ENCODE measurements at regions not wholly inside any gene's neighbourhood (a gene's known extent, or its start where the extent isn't known, plus 50 kb on each side); places are given as distances from the start of the nearest gene placed in this dataset.

DNA sequence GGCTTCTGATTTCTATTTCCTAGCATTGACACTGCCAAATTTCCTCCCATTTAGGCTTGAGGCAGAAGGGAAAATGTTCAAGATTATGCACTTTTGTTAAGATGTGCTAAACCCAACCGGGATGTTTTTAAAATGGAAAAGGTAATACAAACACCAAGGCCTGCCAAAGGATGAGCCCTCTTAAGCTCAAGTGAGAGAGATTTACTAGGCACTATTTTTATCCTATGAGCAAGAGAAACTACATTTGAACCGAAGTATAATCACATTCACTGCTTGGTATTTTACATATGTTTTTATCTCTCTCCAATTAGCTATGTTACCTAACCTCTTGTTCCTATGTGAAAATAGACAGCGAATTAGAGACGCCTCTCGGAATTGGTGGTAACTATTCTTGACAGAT, 295.8 kb downstream of the GABRB3 start:
- no peak for DNase-seq

DNA sequence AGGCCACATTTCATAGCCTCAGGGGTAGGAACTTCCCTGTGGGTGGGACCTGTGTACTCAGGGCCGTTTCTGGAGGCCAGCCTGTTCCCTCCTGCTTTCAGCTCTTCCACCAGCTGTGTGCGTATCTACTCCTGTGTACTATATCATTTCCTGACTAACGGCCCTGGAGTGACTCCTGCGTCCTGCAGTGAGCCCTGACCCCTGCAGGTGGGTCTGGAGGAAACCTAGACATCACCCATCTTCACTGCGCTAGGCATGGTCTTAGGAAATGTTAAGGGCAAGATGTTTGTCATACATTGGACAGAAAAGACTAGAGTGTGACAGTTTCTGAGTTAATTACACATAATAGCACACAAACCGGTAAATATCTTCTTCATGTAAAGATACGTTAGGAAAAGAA, 297.3 kb downstream of the GABRB3 start:
- no peak for DNase-seq

DNA sequence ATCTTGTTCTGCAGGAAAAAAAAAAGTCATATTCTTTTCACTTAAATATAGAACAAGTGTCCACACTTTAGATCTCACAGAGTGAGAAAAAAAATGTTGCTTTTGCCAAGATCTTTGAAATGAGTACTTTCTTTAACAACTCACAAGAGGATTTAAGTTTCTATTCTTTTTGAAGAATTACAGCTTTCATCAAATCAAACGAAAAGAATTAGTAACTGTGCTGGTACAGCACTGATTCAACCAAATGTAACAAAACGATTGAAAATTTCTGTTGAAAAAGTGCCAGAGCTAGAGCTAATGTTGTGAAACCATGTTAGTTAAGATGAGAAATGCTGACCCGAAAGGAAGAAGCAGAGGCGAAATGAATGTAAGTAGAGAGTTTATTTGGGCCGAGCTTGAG, 300.2 kb downstream of the GABRB3 start:
- no peak for DNase-seq

DNA sequence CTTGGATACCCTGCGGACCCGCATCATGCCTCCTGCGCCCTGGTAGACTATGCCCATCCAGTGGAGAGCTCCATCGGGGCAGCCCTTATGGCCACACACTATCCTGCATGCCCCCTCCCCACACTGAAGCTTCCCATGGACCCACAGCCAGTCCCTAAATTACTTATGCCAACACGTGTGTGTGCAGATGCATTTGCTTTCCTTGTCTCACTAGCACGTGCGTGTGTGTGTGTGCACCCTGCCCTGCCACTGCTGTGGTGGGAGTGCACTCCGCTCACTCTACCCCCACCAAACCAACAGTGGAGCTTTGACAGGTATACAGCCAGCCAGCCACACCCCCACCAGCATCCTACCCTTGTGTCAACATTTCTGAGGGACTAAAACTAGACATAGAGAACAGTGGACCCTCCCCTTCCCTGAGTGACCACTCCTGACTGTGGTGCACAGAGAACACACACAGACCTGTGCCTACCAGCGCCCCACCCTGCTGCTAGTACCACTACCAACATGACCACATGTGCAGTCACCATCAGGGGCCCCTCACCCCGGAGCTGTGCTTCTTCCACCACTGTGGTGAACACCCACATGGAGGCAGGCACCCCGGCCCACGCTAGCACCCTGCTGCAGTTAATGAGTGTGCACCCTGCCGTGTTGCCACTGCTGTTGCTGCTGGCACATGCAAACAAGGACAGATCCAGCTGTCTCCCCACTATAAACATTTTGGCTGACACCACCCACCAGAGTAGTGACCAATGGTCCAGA, 310.8 kb downstream of the GABRB3 start:
- DNase-seq = no peak

DNA sequence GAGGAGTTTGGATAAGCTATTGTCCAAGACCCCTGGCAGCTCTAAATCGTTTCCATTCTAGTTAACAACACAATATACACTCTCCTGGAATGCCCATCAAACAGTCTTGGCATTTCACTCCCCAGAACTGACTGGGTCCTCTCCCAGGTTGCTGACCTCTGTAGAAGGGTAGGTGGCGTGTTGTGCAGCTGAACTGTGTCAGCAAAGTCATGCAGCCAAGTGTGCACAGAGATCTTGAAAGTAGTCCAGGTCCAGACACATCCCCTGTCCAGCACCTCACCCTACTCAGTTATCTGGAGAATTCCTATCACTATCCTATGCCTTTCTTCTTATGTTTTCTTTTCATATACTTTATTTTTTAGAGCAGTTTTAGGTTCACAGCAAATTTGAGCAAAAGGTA, 312.7 kb downstream of the GABRB3 start:
- DNase-seq = no peak

DNA sequence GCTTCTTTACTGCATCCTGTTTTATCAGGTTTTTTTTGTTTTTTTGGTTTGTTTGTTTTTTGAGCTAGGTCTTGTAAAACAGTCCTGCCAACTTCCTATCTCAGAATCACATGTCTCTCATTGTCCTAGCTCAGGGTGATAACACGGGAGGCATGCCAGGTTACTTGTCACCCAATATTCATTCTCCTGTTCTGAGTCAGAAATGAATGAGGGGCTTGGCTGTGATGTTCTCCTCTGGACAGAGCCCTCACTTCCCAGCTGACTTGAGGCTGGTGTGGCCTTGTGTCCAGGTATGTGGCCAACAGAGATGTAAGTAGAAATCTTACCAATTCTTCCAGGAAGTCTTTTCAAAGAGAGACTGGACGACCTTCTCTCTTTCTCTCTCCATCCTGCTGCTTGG, 317.0 kb downstream of the GABRB3 start:
- no peak for DNase-seq

DNA sequence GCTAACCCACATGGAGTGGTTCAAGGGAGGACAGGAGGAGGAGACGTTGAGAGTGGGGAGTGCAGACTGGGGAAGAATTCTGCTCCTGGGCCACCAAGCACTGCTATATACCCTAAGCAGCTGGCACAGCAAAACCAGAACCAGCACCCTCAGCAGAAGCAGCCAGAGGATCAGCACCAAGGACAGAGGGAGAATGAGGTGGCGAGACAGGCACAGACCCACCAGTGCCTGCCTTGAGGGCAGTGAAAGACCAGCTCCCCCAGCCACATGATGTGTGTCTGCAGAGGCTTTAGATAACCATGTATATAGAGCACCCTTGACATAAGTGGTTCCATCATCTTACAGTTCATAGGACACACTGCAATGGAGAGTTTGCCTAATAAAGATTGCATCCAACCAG, 319.0 kb downstream of the GABRB3 start:
- no peak for DNase-seq

DNA sequence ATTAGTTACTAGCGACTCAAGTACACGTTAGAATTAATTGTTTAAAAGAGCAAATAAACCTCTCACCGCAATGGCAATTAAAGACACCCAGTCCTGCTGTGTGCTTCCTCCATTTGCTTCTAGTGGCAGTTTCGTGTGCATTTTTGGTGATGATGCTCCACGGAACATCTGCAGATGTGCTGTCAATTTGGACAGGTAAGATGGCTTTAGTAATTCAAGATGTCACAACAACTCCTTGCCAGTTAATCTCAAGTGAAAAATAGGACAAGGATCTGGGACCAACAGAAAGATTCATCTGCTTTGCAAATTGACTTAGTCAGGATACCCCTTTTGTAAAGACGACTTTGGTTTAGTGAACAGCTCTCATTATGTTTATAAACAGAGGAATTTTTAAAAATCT, 320.9 kb downstream of the GABRB3 start:
- no peak for DNase-seq

DNA sequence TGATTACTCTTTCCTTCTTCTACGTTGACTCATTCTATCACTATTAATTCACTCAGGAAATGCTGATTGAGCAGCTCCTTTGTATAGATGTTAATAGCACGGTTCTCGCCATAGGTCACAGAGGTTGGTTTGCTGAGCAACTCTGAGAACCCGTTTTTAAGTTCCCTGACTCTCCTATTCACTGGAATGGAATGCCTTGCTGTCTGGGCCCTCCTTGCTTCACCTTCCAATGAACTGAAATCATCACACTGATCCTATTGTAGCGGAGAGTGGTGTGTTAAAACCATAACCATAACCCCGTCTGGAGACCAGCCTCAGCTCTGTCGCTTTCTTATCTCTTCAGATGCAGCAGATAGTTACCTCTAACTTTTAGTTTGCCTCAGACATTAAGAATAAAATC, 323.6 kb downstream of the GABRB3 start:
- no peak for DNase-seq

DNA sequence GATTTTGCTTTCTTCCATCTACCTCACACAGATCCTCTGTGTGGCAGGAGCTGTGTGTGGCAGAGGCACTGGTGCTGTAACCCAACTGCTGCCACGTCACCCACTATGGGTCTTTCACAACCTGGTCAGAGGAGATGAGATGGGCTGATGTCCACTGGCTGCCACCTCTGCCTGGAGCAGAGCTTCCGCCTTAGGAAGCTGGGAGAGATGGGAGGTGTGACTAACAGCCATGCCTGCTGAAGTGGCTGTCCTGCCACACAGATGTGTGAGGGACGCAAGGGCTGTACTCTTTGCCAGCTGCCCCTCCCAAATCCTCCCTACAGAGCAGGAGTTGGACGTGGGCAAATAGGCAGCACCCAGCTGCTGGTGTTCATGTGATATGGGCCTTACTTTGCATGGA, 329.5 kb downstream of the GABRB3 start:
- DNase-seq = no peak

DNA sequence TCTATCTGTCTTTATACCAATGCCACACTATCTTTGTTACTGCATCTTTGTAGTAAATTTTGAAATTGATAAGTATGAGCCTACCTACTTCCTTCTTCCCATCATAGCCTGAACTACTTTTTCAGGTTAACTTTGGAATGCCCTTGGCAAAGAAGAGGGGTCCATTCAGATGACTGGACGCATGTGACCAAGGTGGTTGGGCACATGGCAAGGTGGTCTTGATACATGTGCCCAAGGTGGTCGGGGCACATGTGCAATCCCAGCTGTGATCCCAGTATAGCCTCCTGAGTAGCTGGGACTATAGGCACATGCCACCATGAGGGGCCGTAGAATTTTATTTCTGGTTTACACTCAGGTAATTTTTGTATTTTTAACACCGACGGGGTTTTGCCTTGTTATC, 330.2 kb downstream of the GABRB3 start:
- DNase-seq = no peak

DNA sequence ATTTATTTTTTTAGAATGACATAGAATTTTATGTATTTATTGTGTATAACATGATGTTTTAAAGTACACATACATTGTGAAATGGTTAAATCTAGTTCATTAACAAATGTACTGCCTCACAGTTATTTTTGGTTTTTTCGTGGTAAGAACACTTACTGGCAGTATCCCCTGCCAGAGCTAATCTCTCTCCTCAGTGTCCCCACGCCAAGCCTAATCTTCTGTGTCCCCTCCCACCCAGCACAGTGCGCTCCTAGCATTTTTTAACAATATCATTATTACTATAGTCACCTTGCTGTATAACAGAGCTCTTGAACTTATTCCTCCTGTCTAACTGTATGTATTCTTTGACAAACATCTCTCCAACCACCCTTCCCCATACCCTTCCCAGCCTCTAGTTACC, 333.2 kb downstream of the GABRB3 start:
- no peak for DNase-seq

DNA sequence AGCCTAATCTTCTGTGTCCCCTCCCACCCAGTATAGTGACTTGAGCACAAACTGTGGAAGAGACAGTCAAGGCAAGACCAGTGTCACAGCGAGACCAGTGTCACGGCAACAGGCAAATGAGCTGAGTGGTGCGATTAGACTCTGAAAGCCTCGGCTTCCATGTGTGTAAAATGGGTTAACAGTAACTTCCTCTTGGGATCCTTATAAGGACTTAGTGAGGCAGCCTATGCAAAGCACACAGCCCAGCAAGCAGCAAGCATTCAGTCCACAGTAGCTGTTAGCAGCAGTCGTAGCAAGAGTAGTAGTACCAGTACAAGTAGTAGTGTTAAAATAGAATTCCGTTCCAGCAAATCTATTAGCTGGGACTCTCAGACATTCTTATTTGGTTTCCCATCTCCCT, 334.1 kb downstream of the GABRB3 start:
- no peak for DNase-seq

DNA sequence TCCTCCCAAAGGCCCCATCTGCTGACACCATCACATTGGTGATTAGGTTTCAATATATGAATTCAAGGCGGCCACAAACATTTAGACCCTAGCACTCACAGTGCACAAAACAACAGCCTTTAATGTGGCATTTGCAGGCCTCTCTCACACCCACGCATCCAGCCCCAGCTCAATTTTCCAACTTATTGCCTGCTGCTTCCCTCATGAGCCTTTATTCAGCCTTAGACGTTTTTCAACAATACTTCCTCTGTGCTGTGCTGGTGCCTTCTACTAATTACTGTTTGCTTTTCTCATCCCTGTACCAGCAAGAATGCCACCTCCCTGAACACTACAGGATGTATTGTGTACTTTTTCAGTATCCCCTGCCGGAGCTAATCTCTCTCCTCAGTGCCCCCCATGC, 334.6 kb downstream of the GABRB3 start:
- DNase-seq = no peak

DNA sequence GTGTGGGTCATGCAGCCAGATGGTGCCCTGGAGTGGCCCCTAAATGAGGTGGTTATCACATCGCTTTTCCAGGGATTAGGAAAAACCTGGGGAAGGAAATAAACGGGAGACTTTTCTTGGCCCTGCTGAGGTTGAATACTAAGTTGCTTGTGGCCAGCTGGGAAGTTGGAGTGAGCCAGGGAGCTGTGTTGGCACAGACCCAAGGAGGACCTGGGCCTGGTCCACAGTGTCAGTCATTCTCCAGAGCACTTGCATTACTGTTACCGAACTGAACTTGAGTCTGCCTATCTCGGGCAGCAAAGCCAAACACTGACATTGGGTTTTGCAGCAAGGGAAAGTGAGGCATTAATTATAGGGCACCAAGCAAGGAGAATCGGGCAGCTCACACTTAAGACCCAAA, 339.0 kb downstream of the GABRB3 start:
- no peak for DNase-seq

DNA sequence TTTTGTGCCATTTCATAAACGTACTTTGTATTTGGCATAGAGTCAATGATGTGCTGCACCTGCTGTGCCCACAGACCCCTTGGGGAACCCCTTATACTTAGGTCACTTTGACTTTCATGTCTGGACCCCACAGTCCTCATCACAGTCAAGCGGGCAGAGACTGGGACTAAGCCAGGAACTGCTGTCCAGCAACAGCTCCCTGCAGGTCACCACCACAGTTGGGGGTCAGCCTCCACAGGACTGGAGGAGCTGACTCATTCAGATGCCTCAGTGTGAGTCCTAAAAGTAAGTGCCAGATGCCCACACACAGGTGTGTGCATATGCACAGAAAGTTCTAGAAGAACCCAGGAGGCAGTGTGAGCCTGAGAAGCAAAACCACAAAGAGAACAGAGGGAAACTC, 339.8 kb downstream of the GABRB3 start:
- DNase-seq = no peak

DNA sequence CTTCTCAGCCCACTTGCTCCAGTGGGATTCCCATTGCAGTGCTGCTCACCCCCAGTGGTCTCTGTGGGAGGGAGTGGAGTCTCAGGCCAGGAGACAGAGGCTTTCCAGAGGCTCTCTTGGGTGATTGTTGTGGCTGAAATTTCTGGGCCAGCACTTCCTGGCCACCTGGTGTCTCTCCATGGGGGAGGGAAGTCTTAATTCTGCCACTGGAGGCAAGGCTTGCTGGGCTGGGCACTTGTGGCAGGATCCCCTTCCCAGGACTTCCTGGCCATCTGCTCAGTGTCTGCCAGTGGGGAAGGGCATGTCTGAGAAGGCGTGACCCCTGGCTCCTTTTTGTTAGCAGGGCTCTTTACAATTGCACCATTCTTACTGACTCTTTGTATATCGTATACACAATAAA, 351.8 kb downstream of the GABRB3 start:
- no peak for DNase-seq

DNA sequence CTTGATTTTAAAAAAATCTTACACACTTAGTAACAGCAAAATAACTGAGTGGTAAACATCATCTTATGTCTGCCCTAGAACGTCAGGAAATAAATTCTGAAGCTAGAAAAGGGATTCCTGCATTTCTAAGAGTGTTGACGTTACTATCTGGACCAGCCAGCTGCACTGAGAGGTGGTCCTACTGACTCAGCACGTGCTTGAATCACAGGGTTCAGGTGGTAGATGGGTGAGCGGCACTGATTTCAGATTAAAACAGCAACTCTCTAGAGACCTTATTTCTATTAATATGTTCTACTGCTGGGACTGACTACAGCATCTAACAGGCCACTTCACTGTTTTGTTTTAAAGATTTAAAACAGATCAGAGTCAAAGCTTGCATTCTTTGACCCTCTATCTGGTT, 377.2 kb downstream of the GABRB3 start:
- no peak for DNase-seq

DNA sequence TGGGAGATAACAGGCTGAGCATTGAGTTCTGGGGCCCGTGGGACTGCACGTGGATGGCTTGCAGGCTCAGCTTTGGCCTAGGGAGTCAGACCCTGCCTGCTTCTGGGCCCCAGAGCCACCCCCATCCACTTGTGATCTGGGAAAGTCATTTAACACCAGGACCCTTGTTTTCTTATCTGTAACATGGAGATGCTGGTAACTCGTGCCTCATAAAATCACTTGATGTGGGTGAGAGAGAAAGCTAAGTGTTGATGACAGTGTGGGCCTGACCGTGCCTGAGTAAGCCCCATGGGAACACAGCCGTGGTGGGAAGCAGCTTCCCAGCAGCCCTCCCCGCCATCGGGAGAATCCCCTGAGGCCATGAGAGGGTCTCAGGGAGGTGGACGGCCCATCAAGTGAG, 378.1 kb downstream of the GABRB3 start:
- no peak for DNase-seq

DNA sequence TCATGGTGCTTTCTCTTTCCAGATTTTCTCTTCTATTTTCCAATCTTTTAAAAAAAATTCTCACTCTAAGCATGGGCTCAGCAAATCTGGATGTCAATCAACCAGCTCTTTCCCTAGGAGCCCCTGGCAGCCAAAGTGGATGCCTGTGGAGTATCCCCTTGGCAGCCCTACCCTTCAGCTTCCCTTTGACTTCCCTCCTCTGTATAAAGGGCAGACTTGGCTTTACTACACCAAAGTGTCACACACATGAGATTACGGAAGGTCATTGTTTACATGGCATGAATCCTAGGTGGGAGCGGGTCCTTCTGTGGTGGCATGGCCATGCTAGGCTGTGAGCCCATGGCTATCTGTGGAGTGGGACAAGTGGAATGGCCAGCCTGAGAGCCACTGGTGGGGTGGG, 379.9 kb downstream of the GABRB3 start:
- no peak for DNase-seq

DNA sequence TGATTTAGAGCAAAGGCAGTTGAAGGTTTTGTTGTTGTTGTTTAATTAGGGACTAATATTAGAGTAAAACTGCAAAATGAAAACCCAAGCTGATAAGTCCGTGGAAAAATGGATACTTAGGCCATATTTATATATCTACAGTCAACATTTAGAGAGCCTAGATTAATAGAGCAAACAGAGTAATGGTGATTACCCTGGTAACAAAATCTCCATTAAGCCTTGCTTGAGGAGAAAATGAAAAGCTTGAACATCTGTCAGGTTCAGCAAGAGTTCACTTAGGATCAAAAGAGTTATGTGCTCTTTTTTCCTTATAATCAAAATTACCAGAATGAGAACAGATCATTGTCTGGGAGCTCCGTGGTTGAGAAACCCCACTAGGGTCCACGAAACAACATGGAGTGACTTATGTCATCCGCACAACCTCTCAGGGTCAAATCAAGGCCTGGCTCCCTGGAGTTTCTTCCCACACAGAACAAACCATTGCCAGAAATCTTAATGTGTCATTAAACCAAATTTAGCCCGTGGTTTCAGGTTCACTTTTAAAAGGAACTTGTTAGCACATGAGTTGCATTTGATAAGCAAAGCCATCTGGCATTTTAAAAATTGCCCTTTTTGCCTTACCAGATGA, 381.2 kb downstream of the GABRB3 start:
- no peak for DNase-seq

DNA sequence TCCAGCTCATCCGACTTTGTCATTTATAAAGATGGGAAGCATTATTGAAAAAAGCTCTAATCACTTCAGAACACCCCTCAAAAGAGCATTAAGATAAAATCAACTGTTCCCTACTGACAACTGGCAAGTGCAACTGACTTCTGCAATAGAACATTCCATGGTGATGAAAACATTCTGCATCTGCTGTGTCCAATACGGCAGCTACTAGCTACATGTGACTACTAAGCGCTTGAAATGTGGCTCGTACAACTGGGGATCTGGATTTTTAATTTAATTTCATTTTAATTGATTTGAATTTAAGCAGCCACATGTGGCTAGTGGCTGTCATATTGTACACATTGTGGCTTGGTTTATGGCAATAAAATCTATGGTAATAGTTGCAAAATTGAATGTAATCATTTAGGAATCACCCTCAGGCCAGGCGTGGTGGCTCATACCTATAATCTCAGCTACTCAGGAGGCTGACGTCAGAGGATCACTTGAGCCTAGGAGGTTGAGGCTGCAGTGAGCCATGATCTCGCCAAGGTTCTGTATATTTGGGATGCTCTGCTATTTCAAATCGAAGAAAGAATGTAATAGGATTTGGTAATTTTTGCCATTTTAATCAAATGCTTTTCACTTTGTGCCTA, 390.3 kb downstream of the GABRB3 start:
- DNase-seq = no peak

DNA sequence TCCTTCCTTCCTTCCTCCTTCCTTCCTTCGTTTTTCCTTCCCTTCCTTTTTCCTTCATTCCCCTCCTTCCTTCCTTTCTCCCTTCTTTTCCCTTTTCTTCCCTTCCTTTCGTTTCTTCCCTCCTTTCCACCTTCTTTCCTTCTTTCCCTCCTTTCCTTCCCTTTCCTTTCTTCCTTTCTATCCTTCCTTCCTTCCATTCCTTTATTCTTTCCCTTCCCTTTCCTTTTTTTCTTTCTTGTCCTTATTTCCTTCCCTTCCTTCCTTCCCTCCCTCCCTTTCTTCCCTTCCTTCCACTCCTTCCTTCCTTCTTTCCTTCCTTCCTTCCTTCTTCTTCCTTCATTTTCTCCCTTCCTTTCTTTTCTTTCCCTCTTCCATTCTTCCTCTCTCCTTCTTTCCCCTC, 394.6 kb downstream of the GABRB3 start:
- DNase-seq = no peak

DNA sequence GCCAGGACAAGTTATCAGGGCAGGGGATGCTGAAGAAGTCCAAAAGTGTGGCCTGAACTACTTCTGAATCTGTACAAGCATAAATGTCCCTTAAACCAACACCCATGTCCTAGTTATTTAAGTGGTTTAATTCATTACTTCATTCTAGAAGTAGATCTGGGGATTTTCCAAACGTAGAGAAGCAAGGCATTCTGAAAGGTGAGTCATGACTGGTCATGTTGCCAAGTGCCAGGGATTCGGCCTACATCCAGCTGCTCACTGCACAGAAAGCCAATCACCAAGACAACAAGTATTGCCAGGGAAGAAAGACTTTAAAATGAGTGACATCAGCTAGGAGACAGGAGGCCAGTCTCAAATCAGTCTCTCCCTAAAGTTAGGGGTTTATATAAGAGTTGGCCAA, 396.6 kb downstream of the GABRB3 start:
- DNase-seq = no peak

DNA sequence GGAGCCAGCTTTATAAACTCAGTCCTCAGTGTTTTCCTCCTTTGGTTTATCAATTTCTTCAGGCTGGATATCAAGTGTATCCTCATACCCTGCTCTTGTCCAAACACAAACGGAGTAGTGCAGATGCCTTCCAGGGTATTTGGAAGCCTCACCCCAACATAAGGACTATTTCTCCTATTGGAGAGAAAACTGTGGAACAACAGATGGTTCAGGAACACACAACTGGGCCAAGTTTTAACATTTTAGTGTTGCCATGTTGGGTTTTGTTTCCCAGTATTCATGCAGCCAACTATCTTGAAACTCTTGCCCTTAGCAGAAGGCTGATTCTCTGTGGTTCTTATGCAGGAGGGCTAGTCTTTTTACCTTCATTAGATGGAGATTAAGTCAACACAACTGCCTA, 398.1 kb downstream of the GABRB3 start:
- DNase-seq = no peak
